Mammary epithelial cell (primary cell): ENCODE measurements at regions not wholly inside any gene's neighbourhood (a gene's known extent, or its start where the extent isn't known, plus 50 kb on each side); places are given as distances from the start of the nearest gene placed in this dataset.

Experiments
- EZH2 ChIP-seq: IDR thresholded peaks from 2 replicates; pipeline ENCODE4 v1.6.1; 2012; ENCODE audit warnings: low read length, inconsistent platforms, borderline replicate concordance
- TF ChIP-seq, protein P1 (sequence below), 2 donors: IDR thresholded peaks in 1 of 2; conservative IDR thresholded peaks in 1 of 2; 2 replicates each; pipeline ENCODE4 v1.5.1; 2011 to 2012; ENCODE audit warnings: inconsistent platforms in 2 of 2, low read length in 2 of 2, mild to moderate bottlenecking in 2 of 2, control low read depth in 1 of 2, low read depth in 1 of 2; ENCODE audit not compliant: insufficient read depth in 1 of 2; ENCODE audit errors: extremely low read depth in 1 of 2

DNA sequence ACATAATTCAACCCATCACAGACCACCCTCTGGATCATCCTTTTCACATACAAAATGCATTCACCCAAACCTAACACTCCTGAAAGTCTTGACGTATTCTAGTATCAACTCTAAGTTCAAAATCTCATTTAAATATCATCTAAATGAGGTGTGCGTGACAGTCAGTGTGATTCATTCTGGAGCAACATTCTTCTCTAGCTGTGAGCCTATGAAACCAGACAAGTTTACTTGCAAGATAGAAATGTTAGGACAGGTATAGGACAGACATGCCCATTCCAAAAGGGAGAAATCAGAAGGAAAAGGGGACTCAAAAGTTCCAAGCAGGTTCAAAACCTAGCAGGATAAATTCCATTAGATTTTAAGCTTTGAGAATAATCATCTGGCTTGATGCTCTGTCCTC lies 329.7 kb downstream of the CD83 start:
- TF ChIP-seq, protein P1, sequence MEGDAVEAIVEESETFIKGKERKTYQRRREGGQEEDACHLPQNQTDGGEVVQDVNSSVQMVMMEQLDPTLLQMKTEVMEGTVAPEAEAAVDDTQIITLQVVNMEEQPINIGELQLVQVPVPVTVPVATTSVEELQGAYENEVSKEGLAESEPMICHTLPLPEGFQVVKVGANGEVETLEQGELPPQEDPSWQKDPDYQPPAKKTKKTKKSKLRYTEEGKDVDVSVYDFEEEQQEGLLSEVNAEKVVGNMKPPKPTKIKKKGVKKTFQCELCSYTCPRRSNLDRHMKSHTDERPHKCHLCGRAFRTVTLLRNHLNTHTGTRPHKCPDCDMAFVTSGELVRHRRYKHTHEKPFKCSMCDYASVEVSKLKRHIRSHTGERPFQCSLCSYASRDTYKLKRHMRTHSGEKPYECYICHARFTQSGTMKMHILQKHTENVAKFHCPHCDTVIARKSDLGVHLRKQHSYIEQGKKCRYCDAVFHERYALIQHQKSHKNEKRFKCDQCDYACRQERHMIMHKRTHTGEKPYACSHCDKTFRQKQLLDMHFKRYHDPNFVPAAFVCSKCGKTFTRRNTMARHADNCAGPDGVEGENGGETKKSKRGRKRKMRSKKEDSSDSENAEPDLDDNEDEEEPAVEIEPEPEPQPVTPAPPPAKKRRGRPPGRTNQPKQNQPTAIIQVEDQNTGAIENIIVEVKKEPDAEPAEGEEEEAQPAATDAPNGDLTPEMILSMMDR (conservative IDR thresholded peaks at IDR 0.05 in 1 of 2, IDR thresholded peaks at IDR 0.05 in 1 of 2; ENCODE audit: extremely low read depth in 1 of 2, insufficient read depth in 1 of 2, low read depth in 1 of 2, low read length in 2 of 2): no peak
- TF ChIP-seq EZH2: no peak
